ENCODE measurements at regions not wholly inside any gene's neighbourhood (a gene's known extent, or its start where the extent isn't known, plus 50 kb on each side); places are given as distances from the start of the nearest gene placed in this dataset.

GRCh38 chrX:7432901-7433300 is 284.9 kb upstream of the PUDP start:
- TF ChIP-seq POLR2A (IDR thresholded peaks at IDR 0.05), result no peak
- no peak for TF ChIP-seq CTCF (IDR thresholded peaks at IDR 0.05)
